ENCODE measurements at regions not wholly inside any gene's neighbourhood (a gene's known extent, or its start where the extent isn't known, plus 50 kb on each side); places are given as distances from the start of the nearest gene placed in this dataset.

- DNase-seq: no peak
Observed at GRCh38 chr9:95611354-95611753, 94.6 kb upstream of the PTCH1 start.

GRCh38 chr9:95610006-95610785 is 93.4 kb upstream of the PTCH1 start:
- DNase-seq: no peak

- DNase-seq: no peak
Observed at GRCh38 chr9:95609426-95609825, 92.7 kb upstream of the PTCH1 start.

GRCh38 chr9:95608341-95608740 is 91.6 kb upstream of the PTCH1 start:
- no peak for DNase-seq

GRCh38 chr9:95607507-95607906 is 90.7 kb upstream of the PTCH1 start:
- DNase-seq: no peak

- DNase-seq: no peak
Observed at GRCh38 chr9:95606489-95607350, 89.9 kb upstream of the PTCH1 start.

GRCh38 chr9:95605816-95606488 is 89.2 kb upstream of the PTCH1 start:
- no peak for DNase-seq

- DNase-seq: no peak
Observed at GRCh38 chr9:95605101-95605500, 88.3 kb upstream of the PTCH1 start.

- no peak for DNase-seq
Observed at GRCh38 chr9:95598236-95598635, 81.5 kb upstream of the PTCH1 start.

GRCh38 chr9:95595721-95596295 is 79.0 kb upstream of the PTCH1 start:
- DNase-seq: no peak

GRCh38 chr9:95592931-95593330 is 76.2 kb upstream of the PTCH1 start:
- no peak for DNase-seq

- DNase-seq: no peak
Observed at GRCh38 chr9:95588724-95589588, 72.2 kb upstream of the PTCH1 start.

- no peak for DNase-seq
Observed at GRCh38 chr9:95587021-95587964, 70.5 kb upstream of the PTCH1 start.

- no peak for DNase-seq
Observed at GRCh38 chr9:95586326-95586725, 69.6 kb upstream of the PTCH1 start.

GRCh38 chr9:95585824-95586223 is 69.1 kb upstream of the PTCH1 start:
- no peak for DNase-seq

- no peak for DNase-seq
Observed at GRCh38 chr9:95584176-95584575, 67.4 kb upstream of the PTCH1 start.

- DNase-seq: no peak
Observed at GRCh38 chr9:95581900-95582299, 65.1 kb upstream of the PTCH1 start.

- DNase-seq: no peak
Observed at GRCh38 chr9:95580812-95581761, 64.3 kb upstream of the PTCH1 start.

- no peak for DNase-seq
Observed at GRCh38 chr9:95574866-95575553, 58.2 kb upstream of the PTCH1 start.

All from AML-193 (cell line).